GM19467 (cell line): ENCODE measurements at regions not wholly inside any gene's neighbourhood (a gene's known extent, or its start where the extent isn't known, plus 50 kb on each side); places are given as distances from the start of the nearest gene placed in this dataset.

ENCODE experiments used
- ATAC-seq: cut with Tn5 transposase; IDR thresholded peaks from one replicate; pipeline ENCODE4 v1.9.1; 2021; ENCODE audit warnings: mild to moderate bottlenecking, moderate library complexity; ENCODE audit not compliant: unreplicated experiment

DNA sequence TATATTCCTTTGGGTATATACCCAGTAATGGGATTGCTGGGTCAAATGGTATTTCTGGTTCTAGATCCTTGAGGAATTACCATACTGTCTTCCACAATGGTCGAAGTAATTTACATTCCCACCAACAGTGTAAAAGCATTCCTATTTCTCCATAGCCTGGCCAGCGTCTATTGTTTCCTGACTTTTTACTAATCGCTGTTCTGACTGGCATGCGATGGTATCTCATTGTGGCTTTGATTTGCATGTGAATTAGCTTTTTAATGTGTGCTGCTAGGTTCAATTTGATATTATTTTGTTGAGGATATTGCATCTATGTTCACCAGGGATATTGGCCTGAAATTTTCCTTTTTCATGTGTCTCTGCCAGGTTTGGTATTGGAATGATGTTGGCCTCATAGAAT, 67.4 kb upstream of the VRK2 start:
- ATAC-seq = no peak

DNA sequence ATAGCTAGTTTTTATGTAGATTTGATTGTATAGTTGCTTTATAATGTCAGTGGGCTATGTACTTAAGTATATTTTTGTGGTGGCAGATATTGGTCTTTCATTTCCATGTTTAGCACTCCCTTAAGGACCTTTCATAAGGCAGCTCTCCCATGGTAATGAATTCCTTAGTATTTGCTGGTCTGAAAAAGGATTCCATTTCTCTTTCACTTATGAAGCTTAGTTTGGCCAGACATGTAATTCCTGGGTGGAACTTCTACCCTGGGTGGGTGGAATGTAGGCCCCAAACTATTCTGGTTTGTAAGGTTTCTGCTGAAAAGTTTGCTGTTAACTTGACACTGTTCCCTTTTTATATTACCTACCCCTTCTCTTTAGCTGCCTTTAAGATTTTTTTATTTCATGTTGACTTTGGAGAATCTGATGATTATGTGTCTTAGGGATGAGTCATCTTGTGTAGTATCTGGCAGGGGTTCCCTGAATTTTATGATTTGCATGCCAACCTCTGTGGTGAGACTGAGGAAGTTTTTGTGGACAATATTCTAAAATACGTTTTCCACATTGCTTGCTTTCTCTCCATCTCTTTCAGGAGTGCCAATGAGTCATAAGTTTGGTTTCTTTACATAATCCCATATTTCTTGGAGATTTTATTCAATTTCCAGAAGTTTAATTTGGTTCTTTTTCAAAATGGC, 65.4 kb upstream of the VRK2 start:
- no peak for ATAC-seq

DNA sequence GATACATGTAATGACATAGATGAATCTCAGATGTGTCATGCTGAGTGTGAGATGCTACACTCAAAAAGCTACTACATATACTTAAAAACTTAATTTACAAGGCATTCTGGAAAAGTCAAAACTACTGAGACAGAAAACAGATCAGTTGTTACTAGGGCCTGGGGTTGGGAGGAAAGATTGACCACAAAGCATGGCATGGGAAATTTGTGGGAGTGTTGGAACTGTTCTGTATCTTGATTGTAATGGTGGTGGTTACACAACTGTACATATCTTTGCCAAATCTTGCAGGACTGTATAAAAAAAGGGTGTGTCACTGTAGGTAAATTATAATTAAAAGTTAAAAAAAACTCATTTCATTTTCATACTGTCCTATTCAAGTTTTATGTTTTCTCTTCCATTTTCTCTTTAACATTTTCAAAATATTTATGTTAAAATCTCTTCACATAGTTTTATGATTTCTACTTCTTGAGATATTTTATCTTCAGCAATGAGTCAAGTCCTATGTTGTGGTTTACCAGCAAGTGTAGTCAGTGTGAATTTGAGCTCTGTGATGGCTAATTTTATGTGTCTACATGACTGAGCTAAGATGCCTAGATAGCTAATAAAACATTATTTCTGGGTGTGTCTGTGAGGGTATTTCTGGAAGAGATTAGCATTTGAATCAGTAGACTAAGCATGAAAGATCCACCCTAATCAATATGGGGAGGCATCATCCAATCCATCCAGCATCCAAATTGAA, 58.6 kb upstream of the VRK2 start:
- ATAC-seq = no peak

DNA sequence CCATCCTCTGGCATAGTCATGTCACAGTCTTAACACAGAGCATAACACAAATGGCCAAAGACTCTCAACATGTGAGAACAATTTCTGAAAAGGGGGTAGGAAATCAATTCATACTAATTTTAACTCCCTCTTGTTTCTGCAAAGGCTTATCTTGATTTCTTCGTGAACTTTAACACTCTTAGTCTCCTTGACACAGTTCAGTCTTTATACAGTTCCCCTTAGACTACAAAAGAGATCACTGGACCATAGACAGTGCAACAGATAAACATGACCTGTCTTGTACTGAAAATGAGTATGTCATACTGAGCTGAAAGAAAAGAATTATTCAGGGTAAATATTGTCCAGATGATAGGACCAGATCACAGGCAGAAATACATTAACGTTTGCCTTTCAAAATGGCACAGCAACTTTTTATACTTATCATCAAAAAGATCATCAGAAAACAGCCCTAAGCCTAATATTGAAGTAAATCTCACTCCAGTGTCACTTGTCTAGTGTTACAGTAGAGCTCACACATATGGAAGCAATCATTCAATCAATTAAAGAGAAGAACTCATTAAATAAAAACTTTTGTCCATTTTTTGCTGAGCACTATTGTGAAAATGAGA, 56.4 kb upstream of the VRK2 start:
- ATAC-seq = no peak
